ENCODE measurements at regions not wholly inside any gene's neighbourhood (a gene's known extent, or its start where the extent isn't known, plus 50 kb on each side); places are given as distances from the start of the nearest gene placed in this dataset.

DNA sequence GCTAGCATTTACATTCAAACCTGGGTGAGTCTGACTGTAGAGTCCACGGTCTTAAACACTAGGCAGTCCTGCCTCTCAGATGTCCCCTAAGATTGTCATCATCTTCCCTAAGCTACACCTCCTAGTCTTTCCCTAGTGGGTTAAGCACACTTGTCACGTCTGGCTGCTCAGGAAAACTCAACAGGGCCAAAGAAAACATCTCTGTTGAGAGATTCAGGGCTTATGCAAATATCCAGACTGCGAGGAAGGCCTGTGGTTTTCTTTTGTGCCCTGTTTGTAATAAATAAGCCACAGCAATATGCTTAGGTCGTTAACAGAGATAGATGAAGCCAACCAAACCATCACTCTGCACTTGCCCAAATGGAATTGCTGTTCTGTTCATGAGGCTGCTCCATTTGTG is 472.6 kb upstream of the DEPDC1 start:
- DNase-seq = no peak

DNA sequence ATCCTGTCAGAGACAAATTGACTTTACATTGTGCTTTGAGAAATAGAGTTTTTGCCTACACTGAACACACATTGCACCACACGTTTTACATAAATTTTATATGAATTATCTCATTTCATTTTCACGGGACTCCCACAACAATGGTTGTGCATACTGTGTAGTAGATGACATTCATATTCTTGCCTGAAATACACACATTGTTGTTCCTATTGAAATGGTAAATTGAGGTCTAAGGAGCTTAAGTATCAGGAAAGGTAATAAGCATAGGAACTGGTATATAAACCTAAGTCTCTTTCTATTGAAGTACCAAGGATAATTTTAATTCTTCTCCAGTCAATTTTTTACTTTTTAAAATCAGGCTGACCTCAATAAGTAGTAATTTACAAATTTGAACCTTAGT is 473.7 kb upstream of the DEPDC1 start:
- no peak for DNase-seq

- DNase-seq = no peak
Measured at GRCh38 chr1:68973459-68974244, 476.8 kb upstream of the DEPDC1 start.

DNA sequence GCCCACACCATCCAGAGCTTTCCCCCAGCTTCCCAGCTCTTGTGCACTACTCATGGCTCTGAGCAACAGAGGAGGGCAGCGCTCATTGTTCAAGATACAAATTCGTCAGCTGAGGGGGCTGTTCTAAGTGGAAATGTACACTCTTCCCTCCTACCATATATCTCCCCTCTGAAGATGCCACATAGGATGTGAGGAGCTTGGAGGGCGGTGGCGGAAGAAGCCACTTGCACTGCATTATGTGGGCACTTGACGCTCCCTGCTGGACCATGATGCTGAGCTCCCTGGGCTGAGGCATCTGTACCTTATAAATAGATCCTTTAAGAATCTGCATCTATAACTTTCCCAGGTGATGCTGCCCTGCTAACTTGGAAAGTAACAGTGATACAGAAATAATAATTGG is 477.6 kb upstream of the DEPDC1 start:
- no peak for DNase-seq

DNA sequence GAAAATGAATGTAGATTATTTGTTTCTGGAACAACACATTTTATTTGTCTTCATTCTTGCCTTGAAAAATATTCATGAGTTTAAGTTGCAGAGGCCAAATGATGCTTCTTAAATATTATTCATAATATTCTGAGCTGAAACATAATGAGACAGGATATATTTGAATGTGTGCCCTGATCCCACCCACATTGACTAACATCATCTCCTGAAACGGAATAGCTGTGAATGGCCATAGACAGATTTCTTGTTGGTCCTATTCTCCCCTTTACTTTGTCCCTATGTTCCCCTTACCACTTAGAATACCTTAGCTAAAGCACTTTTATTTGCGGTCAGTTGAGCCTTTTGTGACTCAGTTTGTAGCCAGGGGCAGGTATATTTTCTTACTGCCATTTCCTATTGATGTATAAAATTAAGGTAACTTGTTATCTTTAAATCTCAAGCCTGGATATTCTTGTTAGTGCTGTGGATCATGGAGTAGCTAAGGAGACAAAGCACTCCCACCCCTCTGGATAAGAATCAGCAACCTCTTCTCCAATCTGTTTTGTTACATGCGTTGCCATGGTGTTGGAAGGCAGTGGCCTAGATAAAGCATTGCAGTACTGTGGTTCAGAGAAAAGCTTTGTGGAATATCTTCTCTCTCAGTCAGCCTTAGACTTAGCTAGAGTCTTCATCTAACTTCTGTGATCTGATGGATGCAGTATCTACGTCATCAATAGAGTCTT is 478.5 kb upstream of the DEPDC1 start:
- peak; percentile 5 for DNase-seq

DNA sequence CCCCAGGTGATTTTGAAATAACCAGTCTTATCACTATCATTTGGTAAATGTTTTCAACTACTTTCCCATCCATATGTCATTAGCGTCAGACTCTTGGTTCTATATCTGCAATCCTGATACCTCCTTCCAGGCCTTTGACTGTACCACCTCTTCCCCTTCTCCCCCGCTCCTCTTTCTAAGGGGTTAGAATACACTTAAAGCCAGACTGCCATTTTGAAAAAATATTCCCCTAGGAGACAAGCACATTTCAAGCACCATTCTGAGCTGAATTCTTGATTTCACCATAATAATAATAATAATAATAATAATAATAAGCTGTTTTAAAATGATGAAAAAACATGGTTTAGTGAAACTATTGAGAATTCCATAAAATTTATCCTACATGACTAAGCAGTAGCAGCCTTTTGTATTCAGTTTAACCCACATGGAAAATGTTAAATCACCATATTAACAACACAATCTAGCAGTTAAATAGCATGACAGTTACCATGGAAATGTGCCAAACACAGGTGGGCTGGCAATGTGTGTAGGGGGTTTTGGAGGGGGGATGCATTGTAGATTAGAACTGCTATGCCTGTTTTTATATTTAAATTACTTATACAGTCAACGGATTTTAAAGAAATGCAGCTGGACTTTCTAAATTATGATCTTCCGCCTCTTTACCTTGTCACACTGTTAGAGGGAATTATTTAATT is 480.2 kb upstream of the DEPDC1 start:
- DNase-seq = no peak

- no peak for DNase-seq
Measured at GRCh38 chr1:68979891-68980290, 483.0 kb upstream of the DEPDC1 start.

DNA sequence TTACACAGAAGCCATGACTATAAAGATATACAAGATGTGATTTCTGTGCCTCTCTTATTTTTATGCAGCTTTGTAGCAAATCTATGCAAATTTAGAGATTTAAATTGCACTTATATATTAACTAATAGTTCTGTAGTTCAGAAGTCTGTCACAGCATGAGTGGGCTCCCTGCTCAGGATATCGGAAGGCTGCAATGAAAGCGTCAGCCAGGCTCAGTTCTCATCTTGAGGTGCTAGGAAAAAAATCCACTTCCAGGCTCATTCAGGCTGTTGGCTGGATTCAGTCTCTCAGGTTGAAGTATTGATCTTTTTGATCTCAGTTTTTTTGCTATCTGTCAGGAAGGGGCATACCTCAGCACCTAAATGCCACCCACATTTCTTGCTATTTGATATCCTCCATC is 487.4 kb upstream of the DEPDC1 start:
- DNase-seq = no peak

DNA sequence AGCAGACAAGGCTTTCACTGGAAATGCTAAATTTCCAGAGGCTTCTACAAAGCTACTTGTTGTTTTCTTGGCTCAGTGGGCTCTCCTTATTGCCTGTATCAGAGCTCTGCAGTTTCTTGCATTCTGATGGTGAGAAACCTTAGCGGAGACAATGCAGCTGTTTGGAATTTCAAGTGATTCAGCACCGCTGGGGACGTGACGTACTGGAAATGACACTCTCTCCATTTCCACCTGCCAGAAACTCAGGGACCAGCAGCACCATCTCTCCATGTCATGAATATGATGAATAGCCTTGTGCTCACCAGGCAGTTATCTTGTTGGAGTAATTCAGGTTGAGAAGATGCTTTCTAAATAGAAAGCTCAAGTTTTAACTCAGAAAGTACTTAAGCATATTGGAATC is 497.2 kb upstream of the DEPDC1 start:
- DNase-seq = no peak

- DNase-seq = no peak
Measured at GRCh38 chr1:69016468-69016867, 519.6 kb upstream of the DEPDC1 start.

DNA sequence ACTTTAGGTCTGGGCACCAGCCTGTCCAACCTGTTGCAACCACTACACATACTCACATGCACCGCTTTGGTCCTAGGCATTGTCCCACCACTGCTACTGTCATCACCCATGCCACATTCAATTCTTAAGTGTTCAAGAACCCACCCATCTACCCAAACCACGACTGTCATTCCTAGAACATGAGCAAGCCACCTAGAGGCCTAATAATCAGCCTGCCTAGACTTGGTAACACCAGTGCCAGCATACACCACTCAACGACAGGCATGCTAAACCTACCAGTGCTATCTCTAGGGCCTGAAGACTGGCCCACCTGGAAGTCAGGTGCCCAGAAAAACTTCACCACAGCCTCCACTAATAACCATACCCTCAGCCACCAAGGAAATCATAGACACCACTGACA is 532.8 kb upstream of the DEPDC1 start:
- DNase-seq = no peak

DNA sequence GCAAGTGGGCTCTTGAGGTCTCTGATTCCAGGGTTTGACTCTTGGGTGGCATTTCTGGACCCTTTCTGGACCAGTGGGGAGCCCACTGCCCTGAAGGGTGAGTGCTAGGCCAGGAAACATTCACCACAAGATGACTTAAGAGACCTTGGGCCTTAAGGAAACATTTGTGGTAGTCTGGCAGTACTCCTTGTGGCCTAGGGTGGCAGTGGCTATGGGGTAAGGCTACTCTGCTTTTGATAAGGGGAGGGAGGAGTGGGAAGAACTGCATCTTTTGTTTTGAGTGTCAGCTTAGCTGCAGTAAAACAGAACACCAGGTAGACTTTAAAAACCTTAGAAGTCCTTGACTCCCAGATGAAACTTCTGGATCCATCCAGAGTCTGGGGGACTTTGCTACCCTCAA is 529.3 kb upstream of the LRRC7 start:
- DNase-seq = no peak

GRCh38 chr1:69045572-69045971 is 522.1 kb upstream of the LRRC7 start:
- DNase-seq = no peak

- no peak for DNase-seq
Measured at GRCh38 chr1:69055194-69055593, 512.5 kb upstream of the LRRC7 start.

GRCh38 chr1:69058454-69058853 is 509.3 kb upstream of the LRRC7 start:
- no peak for DNase-seq

DNA sequence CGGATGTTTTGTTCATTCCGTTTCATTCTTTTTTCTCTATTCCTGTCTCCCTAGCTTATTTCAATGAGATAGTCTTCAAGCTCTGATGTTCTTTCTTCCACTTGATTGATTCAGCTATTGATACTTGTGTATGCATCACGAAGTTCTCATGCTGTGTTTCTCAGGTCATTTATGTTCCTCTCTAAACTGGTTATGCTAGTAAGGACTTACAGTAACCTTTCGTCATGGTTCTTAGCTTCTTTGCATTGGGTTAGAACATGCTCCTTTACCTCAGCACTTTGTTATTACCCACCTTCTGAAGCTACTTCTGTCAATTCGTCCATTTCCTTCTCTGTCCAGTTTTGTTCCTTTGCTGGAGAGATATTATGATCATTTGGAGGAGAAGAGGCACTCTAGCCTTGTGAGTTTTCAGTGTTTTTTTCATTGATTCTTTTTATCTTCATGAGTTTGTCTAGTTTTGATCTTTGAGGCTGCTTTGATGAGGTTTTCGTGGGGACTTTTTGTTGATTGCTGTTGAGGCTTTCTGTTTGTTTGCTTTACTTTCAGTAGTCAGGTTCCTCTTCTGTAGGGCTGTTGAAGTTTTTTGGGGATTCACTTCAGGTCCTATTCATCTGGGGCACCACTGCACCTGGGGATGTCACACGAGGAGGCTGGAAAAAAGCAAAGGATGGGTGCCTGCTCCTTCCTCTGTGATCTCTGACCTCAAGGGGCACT is 496.9 kb upstream of the LRRC7 start:
- no peak for DNase-seq

GRCh38 chr1:69073176-69073575 is 494.5 kb upstream of the LRRC7 start:
- DNase-seq = no peak

GRCh38 chr1:69076631-69077030 is 491.1 kb upstream of the LRRC7 start:
- DNase-seq = no peak

DNA sequence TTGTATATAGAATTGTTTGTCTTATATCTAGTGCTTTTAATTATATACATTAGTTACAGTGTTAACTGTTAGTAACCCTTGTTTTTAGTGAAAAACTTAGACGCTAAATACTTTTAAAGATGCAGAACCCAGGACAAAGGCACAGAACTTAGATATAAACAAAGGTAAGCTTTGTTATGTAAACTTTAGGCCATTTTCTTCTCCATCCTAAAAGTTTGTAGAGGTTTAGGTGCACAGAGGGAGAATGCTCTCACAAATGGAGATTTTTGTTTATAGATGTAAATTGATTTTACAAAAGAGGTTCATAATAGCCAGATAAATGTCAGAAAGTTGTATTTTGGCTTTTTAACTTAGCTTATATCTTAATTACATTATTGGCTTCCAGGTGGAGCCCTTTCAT is 490.5 kb upstream of the LRRC7 start:
- no peak for DNase-seq

GRCh38 chr1:69077633-69078032 is 490.1 kb upstream of the LRRC7 start:
- no peak for DNase-seq

GRCh38 chr1:69081668-69082067 is 486.1 kb upstream of the LRRC7 start:
- DNase-seq = no peak

DNA sequence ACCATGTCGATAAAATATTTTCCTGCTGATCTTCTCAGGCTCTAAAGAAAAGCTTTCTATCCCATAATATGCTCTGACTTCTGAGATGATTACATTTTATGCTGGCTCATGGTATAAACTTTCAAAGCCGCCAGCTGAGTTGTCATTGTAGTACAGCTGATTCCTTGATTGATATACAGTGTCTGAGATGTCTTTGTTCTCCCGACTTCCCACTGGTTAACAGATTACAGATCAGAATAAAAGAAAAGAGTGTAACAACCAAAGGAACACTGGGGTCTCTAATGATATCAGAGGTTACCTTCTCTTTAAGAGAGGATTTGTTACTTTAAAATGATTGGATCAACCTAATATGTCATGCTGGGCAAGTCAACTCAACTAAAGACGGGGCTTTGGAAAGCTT is 485.4 kb upstream of the LRRC7 start:
- DNase-seq = no peak

DNA sequence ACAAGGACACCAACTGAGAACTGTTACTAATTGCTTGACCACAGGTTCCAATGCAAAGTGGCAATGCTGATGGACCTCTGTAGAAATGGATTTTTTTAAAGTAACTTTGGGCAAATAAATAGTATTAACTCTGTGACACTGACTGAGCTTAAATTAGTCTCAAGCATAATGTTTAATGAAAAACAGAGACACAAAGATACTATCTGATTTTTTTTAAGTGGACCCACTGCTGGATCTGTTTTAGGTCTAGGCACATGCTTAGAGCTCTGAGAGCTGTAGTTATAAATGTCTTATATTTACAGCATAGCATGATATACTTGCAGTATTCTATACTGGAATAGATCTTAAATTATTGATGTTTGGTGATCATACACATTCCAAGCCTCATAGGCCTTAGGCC is 481.6 kb upstream of the LRRC7 start:
- DNase-seq = no peak

All from COR-L47 (cell line).